Skeletal muscle tissue (tissue), 3 donors: ENCODE measurements at regions not wholly inside any gene's neighbourhood (a gene's known extent, or its start where the extent isn't known, plus 50 kb on each side); places are given as distances from the start of the nearest gene placed in this dataset.
"Not testable (repeated sequence)": the region's sequence is repeated elsewhere in the genome, so short reads cannot be mapped to it uniquely, and the experiment has no call there.

ENCODE experiments used
- H3K27ac ChIP-seq: one replicate; pipeline ENCODE4 v1.7.0; 2013; ENCODE audit warnings: mild to moderate bottlenecking, low read depth, low read length, inconsistent platforms
- H3K27me3 ChIP-seq, 3 donors: one replicate each; pipeline ENCODE4 v1.7.0; 2013; ENCODE audit warnings: low read length in 3 of 3; ENCODE audit not compliant: control insufficient read depth in 3 of 3, insufficient read depth in 3 of 3
- H3K36me3 ChIP-seq, 3 donors: one replicate each; pipeline ENCODE4 v1.7.0; 2013; ENCODE audit warnings: low read length in 3 of 3; ENCODE audit not compliant: control insufficient read depth in 3 of 3, insufficient read depth in 3 of 3
- H3K4me1 ChIP-seq, 3 donors: one replicate each; pipeline ENCODE4 v1.7.0; 2013; ENCODE audit warnings: low read length in 3 of 3, mild to moderate bottlenecking in 3 of 3; ENCODE audit not compliant: control insufficient read depth in 3 of 3, insufficient read depth in 3 of 3
- H3K4me3 ChIP-seq, 3 donors: one replicate each; pipeline ENCODE4 v1.7.0; 2013; ENCODE audit warnings: low read length in 3 of 3
- H3K9ac ChIP-seq, 3 donors: one replicate each; pipeline ENCODE4 v1.7.0; 2013; ENCODE audit warnings: low read length in 3 of 3, mild to moderate bottlenecking in 3 of 3, moderate library complexity in 2 of 3, low read depth in 1 of 3
- H3K9me3 ChIP-seq, 3 donors: one replicate each; pipeline ENCODE4 v1.7.0; 2013; ENCODE audit warnings: low read length in 3 of 3; ENCODE audit not compliant: control insufficient read depth in 3 of 3
- donor health status: Osteomylitis.

GRCh38 chr1:70820396-70820795 is 227.2 kb downstream of the PTGER3 start:
- Histone ChIP-seq H3K36me3 (no peaks in the 10 kb centered on the region), H3K27me3 (no peaks in the 10 kb centered on the region), H3K9ac (no peak overlapping the region), H3K4me3 (no peak overlapping the region), H3K27ac (no peak overlapping the region), H3K9me3 (no peaks in the 10 kb centered on the region), H3K4me1 (no peaks in the 10 kb centered on the region)

GRCh38 chr1:70820995-70821394 is 226.6 kb downstream of the PTGER3 start:
- Histone ChIP-seq H3K9ac (no peak overlapping the region), H3K27ac (no peak overlapping the region), H3K9me3 (no peaks in the 10 kb centered on the region), H3K27me3 (no peaks in the 10 kb centered on the region), H3K36me3 (no peaks in the 10 kb centered on the region), H3K4me1 (no peaks in the 10 kb centered on the region), H3K4me3 (no peak overlapping the region)

GRCh38 chr1:70826428-70826827 is 221.2 kb downstream of the PTGER3 start:
- no peaks in the 10 kb centered on the region for H3K27me3 ChIP-seq
- H3K4me1 ChIP-seq, result no peaks in the 10 kb centered on the region
- H3K9ac ChIP-seq, result no peak overlapping the region
- no peak overlapping the region for H3K27ac ChIP-seq
- H3K36me3 ChIP-seq, result no peaks in the 10 kb centered on the region
- H3K9me3 ChIP-seq, result no peaks in the 10 kb centered on the region
- H3K4me3 ChIP-seq, result no peak overlapping the region

- Histone ChIP-seq H3K9ac (no peak overlapping the region), H3K4me1 (no peaks in the 10 kb centered on the region), H3K27me3 (no peaks in the 10 kb centered on the region), H3K4me3 (no peak overlapping the region), H3K9me3 (no peaks in the 10 kb centered on the region), H3K27ac (no peak overlapping the region), H3K36me3 (no peaks in the 10 kb centered on the region)
Observed at GRCh38 chr1:70827030-70827429, 220.6 kb downstream of the PTGER3 start.

- Histone ChIP-seq H3K9me3 (no peaks in the 10 kb centered on the region), H3K4me3 (no peak overlapping the region), H3K36me3 (no peaks in the 10 kb centered on the region), H3K27me3 (no peaks in the 10 kb centered on the region), H3K4me1 (no peaks in the 10 kb centered on the region), H3K9ac (no peak overlapping the region), H3K27ac (no peak overlapping the region)
Observed at GRCh38 chr1:70828177-70828576, 219.4 kb downstream of the PTGER3 start.

GRCh38 chr1:70834365-70834764 is 213.3 kb downstream of the PTGER3 start:
- not testable (repeated sequence) for H3K27ac ChIP-seq, H3K9ac ChIP-seq, H3K4me3 ChIP-seq, H3K36me3 ChIP-seq, H3K4me1 ChIP-seq, H3K9me3 ChIP-seq, H3K27me3 ChIP-seq

- Histone ChIP-seq H3K9me3 (no peaks in the 10 kb centered on the region), H3K36me3 (no peaks in the 10 kb centered on the region), H3K4me3 (no peak overlapping the region), H3K4me1 (no peaks in the 10 kb centered on the region), H3K27me3 (no peaks in the 10 kb centered on the region), H3K9ac (no peak overlapping the region), H3K27ac (no peak overlapping the region)
Observed at GRCh38 chr1:70836456-70836855, 211.2 kb downstream of the PTGER3 start.

GRCh38 chr1:70840260-70840953 is 207.2 kb downstream of the PTGER3 start:
- Histone ChIP-seq H3K9me3 (no peaks in the 10 kb centered on the region), H3K27ac (no peak overlapping the region), H3K27me3 (no peaks in the 10 kb centered on the region), H3K4me1 (no peaks in the 10 kb centered on the region), H3K36me3 (no peaks in the 10 kb centered on the region), H3K9ac (no peak overlapping the region), H3K4me3 (no peak overlapping the region)

- no peak overlapping the region for H3K27ac ChIP-seq
- no peaks in the 10 kb centered on the region for H3K4me1 ChIP-seq
- no peaks in the 10 kb centered on the region for H3K27me3 ChIP-seq
- H3K9ac ChIP-seq, result no peak overlapping the region
- no peaks in the 10 kb centered on the region for H3K9me3 ChIP-seq
- H3K4me3 ChIP-seq, result no peak overlapping the region
- no peaks in the 10 kb centered on the region for H3K36me3 ChIP-seq
Observed at GRCh38 chr1:70842562-70842961, 205.1 kb downstream of the PTGER3 start.

- Histone ChIP-seq H3K9ac (no peak overlapping the region), H3K36me3 (no peaks in the 10 kb centered on the region), H3K4me3 (no peak overlapping the region), H3K4me1 (no peaks in the 10 kb centered on the region), H3K9me3 (no peaks in the 10 kb centered on the region), H3K27me3 (no peaks in the 10 kb centered on the region), H3K27ac (no peak overlapping the region)
Observed at GRCh38 chr1:70843452-70843851, 204.2 kb downstream of the PTGER3 start.
